ENCODE measurements at regions not wholly inside any gene's neighbourhood (a gene's known extent, or its start where the extent isn't known, plus 50 kb on each side); places are given as distances from the start of the nearest gene placed in this dataset.

GRCh38 chr14:84857571-84857970 lies 672.4 kb upstream of the FLRT2 start:
- TF ChIP-seq CTCF (IDR thresholded peaks at IDR 0.05; ENCODE audit: low read length, missing control alignments), result no peak
- no peak for DNase-seq (ENCODE audit: low read depth)
- no peak overlapping the region for H3K4me3 ChIP-seq (replicated peaks; ENCODE audit: low read depth, low read length)

- no peak for TF ChIP-seq CTCF (IDR thresholded peaks at IDR 0.05; ENCODE audit: low read length, missing control alignments)
- H3K4me3 ChIP-seq (replicated peaks; ENCODE audit: low read depth, low read length), result no peak overlapping the region
- no peak for DNase-seq (ENCODE audit: low read depth)
These were observed 670.8 kb upstream of the FLRT2 start for GRCh38 chr14:84859116-84859515.

GRCh38 chr14:84864548-84865271 lies 665.2 kb upstream of the FLRT2 start:
- no peak for TF ChIP-seq CTCF (IDR thresholded peaks at IDR 0.05; ENCODE audit: low read length, missing control alignments)
- H3K4me3 ChIP-seq (replicated peaks; ENCODE audit: low read depth, low read length), result no peak overlapping the region
- DNase-seq (ENCODE audit: low read depth), result no peak

- no peak overlapping the region for H3K4me3 ChIP-seq (replicated peaks; ENCODE audit: low read depth, low read length)
- no peak for DNase-seq (ENCODE audit: low read depth)
- TF ChIP-seq CTCF (IDR thresholded peaks at IDR 0.05; ENCODE audit: low read length, missing control alignments), result no peak
These were observed 658.2 kb upstream of the FLRT2 start for GRCh38 chr14:84871734-84872133.

- DNase-seq (ENCODE audit: low read depth), result no peak
- TF ChIP-seq CTCF (IDR thresholded peaks at IDR 0.05; ENCODE audit: low read length, missing control alignments), result no peak
- no peak overlapping the region for H3K4me3 ChIP-seq (replicated peaks; ENCODE audit: low read depth, low read length)
These were observed 655.5 kb upstream of the FLRT2 start for GRCh38 chr14:84874436-84874835.

GRCh38 chr14:84877061-84877460 lies 652.9 kb upstream of the FLRT2 start:
- TF ChIP-seq CTCF (IDR thresholded peaks at IDR 0.05; ENCODE audit: low read length, missing control alignments), result no peak
- H3K4me3 ChIP-seq (replicated peaks; ENCODE audit: low read depth, low read length), result no peak overlapping the region
- no peak for DNase-seq (ENCODE audit: low read depth)

- no peak overlapping the region for H3K4me3 ChIP-seq (replicated peaks; ENCODE audit: low read depth, low read length)
- no peak for DNase-seq (ENCODE audit: low read depth)
- TF ChIP-seq CTCF (IDR thresholded peaks at IDR 0.05; ENCODE audit: low read length, missing control alignments), result no peak
These were observed 647.1 kb upstream of the FLRT2 start for GRCh38 chr14:84882830-84883229.

Data from fibroblast of pulmonary artery (primary cell).